ENCODE measurements at regions not wholly inside any gene's neighbourhood (a gene's known extent, or its start where the extent isn't known, plus 50 kb on each side); places are given as distances from the start of the nearest gene placed in this dataset.

DNA sequence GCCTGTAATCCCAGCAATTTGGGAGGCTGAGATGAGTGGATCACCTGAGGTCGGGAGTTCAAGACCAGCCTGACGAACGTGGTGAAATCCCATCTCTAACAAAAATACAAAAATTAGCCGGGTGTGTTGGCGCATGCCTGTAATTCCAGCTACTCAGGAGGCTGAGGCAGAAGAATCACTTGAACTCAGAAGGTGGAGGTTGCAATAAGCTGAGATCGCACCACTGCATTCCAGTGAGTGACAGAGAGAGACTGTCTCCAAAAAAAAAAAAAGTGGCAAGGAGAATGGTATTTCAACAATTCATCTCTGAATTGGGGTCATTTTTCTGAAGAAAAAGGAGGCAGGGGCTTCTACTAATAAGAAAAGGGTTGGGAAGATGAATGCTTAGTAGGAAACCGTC lies 111.5 kb upstream of the NHSL1 start:
- DNase-seq, result no peak

DNA sequence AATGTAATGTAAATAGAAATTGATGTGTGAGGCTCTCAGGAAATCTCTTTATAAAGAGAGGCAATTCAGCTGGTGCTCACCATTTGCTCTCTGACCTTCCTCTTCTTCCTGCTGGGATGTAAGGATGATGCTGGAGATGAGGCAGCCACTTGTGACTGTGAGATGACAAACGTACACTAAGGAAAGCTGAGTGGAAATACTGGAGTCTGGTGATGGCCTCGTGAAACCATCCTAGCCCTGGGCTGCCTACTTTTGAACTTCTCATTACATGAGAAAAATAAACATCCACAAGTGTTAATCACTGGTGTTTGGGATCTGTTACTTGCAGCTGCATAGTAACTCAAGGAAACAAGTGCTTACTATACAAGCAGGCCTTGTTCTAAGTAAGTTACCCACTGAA lies 114.9 kb upstream of the NHSL1 start:
- DNase-seq, result no peak

DNA sequence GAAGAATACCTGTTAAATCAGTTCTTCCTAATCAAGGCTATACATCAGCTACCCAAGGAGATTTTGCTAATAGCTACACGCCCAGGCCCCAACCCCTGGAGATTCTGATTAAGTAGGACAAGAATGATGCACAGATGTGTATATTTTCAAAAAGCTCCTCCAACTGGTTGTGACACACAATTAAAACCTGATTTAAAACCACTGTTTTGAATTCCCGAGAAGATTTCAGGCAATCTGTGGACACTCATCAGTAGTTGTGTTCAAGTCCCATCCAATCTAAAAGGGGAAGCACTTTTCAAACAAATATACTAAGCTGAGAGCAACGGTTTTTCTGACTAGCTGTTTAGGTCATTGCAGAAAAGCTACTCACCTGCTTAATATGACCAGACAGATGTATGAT lies 118.9 kb upstream of the NHSL1 start:
- no peak for DNase-seq

DNA sequence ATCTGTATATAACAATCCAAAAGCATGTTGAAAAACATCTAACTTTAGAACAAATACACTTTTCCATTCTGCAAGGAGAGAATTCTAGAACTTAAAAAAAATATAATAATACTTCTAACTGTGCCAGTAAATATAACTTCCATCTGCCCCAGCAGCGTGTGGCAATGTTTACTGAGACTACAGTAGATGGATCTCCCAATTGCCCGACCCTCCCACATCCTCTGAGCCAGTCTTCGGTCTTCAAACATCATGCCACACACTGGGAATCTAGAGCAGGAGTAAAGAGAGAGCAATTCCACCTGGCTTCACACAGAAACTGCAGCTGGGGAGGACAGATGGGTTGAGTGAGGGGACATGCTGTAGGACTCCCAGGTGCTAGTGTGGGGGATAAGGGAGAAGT lies 121.3 kb upstream of the NHSL1 start:
- DNase-seq, result no peak

DNA sequence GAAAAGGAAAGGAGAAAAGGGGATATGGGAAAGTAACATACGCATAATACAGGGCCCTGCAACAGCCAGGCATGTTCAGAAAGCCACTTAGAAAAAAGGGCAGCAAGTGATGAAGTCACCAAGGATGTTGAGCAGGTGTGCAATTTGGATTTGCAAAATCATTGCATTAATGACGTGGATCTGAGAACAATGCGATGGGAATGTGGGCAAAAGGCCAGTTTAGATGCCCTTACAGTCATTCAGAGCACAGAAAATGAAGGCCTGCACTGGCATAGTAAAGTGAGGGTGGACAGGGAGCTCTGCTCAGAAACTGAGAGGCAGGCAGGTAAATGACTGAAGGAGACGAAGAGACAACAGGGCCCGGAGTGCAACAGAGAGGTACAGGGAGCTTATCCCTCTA lies 123.7 kb upstream of the NHSL1 start:
- no peak for DNase-seq

DNA sequence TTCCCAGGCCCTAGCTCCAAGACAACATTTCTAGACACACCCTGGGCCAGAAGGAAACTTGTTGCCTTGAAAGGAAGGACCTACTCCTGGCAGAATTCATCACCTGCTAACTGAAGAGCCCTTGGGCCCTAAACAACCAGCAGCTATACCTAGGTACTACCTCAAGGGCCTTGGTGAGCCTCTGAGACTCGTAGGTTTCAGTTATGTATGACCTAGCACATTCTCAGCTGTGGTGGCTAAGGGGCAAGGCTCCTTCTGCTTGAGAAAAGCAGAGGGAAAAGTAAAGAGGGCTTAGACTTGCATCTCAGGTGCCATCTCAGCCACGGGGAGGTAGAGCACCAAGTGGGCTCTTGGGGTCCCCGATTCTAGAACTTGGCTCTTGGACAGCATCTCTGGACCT lies 132.3 kb upstream of the NHSL1 start:
- no peak for DNase-seq

DNA sequence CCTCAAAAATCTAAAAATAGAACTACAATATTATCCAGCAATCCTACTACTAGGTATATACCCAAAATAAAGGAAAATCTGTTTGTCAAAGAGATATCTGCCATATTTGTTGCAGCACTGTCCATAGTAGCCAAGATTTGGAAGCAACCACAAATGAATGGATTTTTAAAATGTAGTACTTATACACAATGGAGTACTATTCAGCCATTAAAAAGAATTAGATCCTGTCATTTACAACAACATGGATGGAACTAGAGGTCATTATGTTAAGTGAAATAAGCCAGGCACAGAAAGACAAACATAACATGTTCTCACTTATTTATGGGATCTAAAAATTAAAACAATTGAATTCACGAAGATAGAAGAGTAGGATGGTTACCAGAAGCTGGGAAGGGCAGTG lies 135.7 kb upstream of the CCDC28A start:
- no peak for DNase-seq

DNA sequence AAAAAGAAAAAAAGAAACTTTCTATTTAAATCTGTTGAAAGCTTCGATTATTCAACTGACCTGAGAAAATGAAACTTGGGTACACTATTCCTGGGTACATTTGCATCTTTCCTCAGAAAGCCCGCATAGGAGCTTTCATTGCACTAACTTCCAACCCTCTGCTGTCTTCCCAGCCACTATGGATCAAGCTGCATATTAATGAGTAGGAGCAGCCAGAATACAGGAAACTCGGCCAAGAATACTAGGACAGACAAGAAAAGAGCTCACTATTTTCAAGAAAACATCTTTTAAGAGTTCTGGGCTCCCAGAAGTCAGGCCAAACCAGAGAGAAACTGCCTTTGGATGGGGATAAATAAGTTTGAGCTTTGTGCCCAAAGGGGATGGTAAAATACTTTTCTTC lies 135.0 kb upstream of the CCDC28A start:
- DNase-seq, result no peak

DNA sequence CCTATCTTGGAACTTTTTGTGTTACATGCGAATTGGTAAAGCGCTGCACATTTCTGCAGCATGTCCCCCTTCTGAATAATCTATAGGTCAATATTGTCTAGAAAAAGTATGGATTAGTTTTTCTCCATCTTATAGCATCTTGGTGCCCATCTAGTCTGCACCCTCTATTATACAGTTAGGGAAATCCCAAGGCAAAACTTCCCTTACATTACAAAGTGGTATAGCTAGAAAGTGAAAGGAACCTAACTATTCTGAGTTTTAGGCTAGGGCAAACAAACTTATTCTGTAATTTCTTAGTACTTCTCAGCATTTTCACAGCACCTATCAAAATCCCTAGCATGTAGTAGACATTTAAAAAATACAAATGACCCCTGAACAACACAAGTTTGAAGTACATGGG lies 133.5 kb upstream of the CCDC28A start:
- DNase-seq, result no peak

DNA sequence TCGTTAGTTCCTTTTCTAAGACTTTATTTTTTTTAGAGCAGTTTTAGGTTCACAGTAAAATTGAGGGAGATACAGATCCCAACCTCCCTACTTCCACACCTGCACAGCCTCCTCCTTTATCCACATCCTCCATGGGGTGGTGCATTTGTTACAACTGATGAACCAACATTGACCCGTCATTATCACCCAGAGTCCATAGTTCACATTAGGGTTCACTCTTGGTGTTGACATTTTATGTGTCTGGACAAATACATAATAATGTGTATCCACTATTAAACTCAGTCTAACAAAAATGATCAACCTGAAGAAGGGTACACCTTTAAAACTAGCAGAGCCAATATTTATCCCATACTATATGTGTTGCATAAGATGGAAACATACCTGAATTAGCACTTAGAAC lies 130.4 kb upstream of the CCDC28A start:
- DNase-seq, result no peak

DNA sequence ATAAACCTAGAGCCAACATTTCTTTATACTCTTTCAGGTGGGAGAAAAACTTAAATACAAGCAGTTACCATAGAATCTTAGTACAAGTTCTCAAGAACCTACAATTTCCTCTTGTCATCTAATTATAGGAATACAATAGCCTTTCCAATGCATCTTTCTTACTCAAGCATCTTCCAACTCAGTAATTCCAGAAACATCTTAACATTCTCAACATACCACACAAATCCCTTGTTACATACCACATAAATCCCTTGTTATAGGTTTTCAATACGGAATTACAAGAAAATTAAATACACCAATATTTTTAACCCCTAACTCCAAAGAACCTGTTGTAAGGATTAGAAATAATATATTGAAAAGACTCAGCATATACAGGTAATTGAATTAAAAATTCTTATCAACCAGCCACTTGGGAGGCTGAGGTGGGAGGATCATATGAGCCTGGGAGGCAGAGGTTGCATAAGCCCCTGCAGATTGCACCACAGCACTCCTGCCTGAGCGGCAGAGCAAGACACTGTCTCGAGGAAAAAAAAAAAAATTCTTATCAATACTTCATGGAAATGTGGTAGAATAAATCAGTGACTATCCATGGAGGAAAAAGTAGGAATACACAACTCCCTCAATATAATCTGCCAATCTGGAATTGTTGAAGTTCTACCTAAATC lies 127.5 kb upstream of the CCDC28A start:
- DNase-seq, result no peak

DNA sequence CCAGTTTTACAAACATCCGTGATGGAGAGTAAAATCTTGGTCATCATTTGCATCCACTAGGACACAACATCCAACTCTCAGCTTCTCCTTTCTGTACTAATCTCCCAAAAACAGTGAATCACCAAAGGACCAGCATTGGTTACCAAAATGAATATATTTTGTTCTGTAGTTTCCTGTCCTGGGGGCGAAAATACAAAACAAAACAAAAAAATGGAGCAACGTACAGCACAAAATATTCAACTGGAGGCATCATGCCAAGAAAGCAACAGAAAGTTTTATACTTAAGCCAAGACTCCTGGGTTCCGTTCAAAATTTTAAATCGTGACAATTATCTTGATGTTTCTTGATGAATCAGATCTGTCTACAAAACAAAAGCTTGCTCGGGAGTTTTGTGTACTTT lies 126.6 kb upstream of the CCDC28A start:
- no peak for DNase-seq

DNA sequence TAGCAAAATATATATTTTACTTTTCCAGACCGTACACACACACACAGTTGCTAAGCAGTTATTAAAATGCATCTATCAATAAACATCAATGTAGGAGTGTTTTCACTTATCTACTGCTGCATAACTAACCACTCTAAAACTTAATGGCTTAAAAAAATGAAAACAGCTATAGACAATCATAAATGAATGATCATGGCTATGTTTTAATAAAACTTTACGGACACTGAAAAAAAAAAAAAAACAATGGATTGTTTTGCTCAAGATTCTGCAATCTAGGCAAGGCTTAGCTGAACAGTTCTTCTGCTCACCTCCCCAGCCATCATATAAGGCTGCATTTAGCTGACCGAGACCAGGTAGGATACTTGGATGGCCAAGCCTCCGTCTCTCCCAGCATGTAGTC lies 125.4 kb upstream of the CCDC28A start:
- no peak for DNase-seq

DNA sequence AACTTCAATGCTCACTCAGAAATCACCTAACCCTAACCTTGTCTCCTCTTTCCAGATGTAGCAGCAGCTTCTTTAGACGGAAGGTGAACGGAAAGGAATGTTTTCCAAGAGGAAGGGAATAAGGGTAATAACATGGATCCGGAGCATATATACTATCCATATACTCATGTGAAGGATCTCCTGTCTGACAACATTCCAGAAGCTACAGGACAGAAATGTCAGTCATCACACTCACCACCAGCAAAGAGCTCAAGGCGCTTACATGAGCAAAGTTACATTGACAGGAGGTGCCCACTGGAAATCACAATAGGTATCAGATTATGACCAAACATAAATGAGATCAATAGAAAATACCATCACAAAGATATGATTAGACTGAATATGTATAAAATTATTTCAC lies 122.1 kb upstream of the CCDC28A start:
- DNase-seq, result no peak

DNA sequence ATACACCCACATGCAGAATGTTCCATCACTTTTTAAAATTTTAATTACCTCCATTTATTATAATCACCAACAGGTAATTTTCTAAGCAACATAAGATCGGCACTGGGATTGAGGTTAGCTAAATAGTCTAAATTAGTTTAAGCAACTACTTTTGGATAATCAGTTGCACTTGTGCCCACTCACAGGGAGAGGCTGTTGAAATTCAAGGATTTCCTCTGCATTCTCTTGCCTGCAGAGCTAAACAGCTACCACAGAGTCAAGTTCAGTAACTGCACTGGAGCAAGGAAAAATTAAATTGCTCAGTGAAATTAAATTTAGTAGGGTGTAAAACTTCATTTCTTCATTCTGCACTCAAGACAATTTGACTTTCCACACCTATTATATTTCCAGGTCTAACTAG lies 120.7 kb upstream of the CCDC28A start:
- no peak for DNase-seq

DNA sequence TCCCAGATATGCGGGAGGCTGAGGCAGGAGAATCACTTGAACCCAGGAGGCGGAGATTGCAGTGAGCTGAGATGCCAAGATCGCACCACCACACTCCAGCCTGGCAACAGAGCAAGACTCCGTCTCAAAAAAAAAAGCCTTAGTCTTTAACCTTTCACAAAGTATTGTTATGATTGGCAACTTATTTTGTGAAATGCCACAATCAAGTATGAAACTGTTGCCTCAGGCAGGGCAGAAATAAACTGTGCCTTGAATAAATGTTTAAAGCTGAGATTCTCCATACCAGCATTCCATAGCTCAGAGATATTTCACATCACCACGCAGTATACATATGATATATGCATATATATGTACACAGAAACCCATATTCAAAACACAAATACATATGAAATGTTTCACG lies 120.1 kb upstream of the CCDC28A start:
- DNase-seq, result no peak

DNA sequence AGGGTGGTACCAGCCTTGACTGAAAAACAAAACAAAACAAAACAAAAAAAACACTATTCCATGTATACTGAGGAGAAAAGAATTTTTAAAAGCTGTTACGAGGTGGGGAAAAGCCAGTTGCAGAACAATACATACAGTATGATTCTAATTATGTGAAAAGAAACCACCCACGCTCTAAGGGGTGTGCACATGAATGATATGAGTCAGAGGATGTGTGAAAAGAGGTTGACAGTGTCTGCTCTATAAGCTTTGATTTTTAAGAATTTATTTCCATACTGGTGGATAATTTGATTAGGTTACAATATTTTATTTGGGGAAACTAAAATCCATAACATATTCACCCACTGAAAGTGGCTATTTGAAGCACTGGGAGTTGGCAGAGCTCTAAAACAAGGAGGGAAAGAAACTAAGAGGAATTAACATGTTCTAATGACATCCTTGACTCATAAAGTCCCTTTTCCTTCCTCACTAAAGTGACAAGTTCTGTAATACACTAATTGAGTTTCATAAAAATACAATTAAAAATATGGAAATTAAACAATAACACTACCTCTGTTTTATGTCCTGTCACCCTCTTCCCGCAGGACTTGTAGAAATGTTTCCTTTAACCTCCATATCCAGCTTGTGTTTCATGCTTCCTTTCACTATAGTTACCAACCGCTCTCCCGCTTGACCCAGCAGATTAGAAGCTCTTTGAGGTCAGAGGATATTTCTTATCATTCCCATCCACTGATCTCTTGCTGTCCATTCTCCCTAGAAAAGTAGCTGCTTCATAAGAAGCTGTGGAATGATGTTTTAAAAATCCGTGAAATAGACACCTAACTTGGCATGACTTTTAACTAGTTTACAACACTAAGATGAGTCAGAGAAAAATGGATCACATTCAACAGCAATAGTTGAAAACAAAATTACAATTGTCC lies 118.6 kb upstream of the CCDC28A start:
- DNase-seq, result no peak

DNA sequence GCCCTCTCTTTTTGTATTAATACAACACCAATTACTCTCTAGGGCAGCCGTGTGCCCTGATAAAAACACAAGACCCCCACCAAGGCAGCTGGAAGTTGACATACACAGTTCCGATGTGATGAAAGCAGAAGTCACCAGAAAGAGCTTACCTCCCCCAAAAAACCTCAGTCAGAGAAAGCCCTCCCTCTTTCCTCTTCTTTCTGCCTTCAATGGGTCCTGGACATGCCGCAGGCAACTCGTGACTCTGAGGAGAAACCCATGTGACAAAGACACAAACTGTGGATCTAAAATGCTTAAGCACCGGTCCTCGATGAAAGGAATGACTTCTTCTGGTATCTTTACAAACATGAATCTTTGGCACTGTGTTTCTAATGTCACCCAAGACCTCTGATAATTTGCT lies 117.7 kb upstream of the CCDC28A start:
- DNase-seq, result no peak

DNA sequence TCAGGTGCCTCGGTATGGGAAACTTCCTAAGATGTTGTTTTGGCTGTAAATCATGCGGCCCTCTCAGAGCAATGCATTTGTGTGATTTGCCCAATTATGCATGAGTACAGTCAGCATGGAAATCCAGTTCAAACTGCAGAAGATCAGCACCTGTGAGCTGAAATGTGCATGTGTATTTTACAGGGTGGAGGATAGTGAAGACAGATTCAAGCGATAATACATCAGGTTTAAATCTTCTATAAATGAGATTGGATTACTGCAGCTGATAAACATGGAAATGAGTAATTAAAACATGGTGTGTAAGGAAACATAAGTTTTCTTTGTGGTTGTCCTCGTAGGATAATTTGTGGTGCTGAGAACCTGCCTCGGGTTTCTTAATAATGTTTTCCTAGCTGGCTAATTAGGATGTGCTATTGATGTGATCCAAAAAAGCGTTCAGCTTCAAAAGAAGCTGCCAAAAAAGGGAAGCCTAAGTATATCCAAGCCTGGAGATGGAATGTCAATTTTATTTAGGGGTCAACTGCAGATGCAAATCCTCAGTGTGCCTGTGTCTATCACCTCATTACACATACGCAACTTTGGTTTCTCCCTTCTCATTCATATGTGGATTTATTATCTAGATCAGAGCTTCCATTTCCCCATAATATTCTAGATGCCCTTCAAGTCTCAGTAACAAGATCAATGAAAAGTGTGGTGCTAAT lies 117.1 kb upstream of the CCDC28A start:
- DNase-seq, result no peak

DNA sequence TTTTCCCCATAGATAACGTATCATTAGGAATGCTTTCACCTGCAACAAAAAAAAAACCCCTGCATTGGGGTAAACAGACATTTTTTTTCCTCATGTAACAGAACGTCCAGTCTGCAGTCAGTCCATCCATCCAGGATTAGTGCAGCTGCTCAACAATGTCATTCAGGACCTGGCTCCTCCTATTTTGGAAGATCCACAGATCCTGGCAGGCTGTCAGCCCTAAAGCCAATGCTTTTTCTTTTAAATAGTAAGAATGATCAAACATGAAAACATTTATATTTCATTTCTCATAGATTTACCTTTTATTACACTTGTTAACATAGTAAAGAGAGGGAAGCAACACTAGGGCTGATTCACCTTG lies 116.5 kb upstream of the CCDC28A start:
- DNase-seq, result no peak

DNA sequence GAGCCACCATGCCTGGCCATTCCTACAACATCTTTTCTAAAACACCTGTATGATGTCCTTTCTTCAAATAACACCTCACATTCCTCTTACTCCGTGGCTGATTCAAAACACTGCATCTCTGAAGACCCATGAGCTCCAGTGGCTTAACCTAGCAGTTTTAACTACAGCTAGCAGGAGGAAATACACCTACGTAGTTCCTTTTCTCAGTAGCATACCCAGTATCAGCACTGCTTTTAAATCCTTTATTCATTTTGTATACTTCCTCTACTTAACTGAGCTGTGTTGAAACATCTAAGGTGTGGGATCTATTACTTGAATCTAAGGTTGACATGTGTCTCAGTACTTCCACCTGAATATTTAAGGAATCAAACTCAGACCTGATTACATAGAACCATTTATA lies 113.6 kb upstream of the CCDC28A start:
- no peak for DNase-seq

DNA sequence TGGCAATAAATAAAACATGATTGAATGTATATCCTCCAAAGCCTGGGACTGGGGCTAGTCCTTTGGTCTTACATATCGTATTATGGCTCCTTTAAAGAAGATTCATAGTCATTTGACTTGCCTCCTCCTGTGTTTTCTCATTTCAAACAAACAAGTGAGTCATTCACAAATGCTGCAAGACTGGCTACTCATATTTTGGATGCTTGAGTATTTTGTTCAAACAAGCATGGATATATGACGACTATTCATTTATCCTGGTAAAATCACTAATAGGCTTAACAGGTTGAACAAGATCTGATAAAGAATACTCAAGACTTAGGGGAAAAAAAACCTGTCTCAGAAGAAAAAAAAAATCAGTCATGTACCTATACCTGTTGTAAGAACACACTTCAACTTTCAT lies 111.1 kb upstream of the CCDC28A start:
- DNase-seq, result no peak

DNA sequence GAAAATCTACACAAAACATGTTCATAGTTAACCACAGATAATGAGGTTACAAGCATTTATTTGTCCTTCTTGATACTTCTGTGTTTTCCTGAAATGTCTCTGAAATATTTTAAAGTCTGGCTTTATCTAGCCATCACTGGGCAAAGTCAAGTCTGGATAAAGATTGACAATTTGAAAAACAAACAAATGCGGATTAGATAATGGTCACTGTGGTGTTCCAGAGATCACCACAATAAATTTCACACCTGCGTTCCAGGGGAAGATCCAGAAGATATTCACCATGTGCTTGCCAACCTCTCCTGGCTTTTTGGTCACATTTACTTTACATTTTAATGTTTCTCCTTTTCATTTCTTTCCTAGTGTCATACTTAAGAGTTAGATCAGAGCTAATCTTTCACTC lies 109.7 kb upstream of the CCDC28A start:
- no peak for DNase-seq

DNA sequence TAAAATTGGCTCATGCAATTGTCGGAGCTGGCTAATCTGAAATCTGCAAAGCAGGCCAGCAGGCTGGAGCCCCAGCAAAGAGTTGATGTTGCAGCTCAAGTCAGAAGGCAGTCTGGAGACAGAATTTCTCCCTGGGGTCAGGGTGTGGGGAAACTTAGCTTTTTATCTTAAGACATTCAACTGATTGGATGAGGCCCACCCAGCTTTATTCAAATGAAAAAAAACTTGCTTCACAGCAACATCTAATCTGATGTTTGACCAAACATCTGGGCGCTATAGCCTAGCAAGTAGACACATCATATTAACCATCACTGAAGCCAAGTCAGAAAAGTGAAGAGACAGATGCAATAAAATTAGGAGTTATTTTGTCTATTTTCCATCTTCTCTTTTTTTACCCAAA lies 108.8 kb upstream of the CCDC28A start:
- DNase-seq, result no peak
